Keratinocyte (primary cell): ENCODE measurements at regions not wholly inside any gene's neighbourhood (a gene's known extent, or its start where the extent isn't known, plus 50 kb on each side); places are given as distances from the start of the nearest gene placed in this dataset.

Experiments used
- DNase-seq: peaks from one replicate; pipeline ENCODE4 v3.0.0-alpha.2; 2011; ENCODE audit warnings: low read depth, missing footprints, low spot score
- FAIRE-seq: peaks from 2 replicates; lab custom pipeline; 2011; peaks lifted over from hg19 to GRCh38; lab: Jason Lieb, UNC
- H2AFZ ChIP-seq: 2 replicates; pipeline ENCODE4 v1.6.0; 2012; ENCODE audit warnings: low read length, control low read depth, inconsistent platforms; ENCODE audit not compliant: control insufficient read depth
- H3K27ac ChIP-seq: 2 replicates; pipeline ENCODE4 v1.5.1; 2011; ENCODE audit warnings: low read length; ENCODE audit not compliant: control insufficient read depth, insufficient read depth
- H3K27me3 ChIP-seq: 3 replicates; pipeline ENCODE4 v1.6.0; 2011; ENCODE audit warnings: low read length; ENCODE audit not compliant: control insufficient read depth, insufficient read depth; ENCODE audit errors: extremely low read depth
- H3K36me3 ChIP-seq, 2 experiments: 2 replicates in 1 of 2; 3 replicates in 1 of 2; pipeline ENCODE4 v1.5.1; 2011; ENCODE audit warnings: low read length in 2 of 2, mild to moderate bottlenecking in 1 of 2; ENCODE audit not compliant: control insufficient read depth in 2 of 2, insufficient read depth in 2 of 2; ENCODE audit errors: extremely low read depth in 1 of 2
- H3K4me1 ChIP-seq: 3 replicates; pipeline ENCODE4 v1.5.1; 2011; ENCODE audit warnings: low read length; ENCODE audit not compliant: control insufficient read depth, insufficient read depth; ENCODE audit errors: extremely low read depth
- H3K4me2 ChIP-seq: 3 replicates; pipeline ENCODE4 v1.6.0; 2011; ENCODE audit warnings: low read depth, low read length; ENCODE audit not compliant: control insufficient read depth, insufficient read depth; ENCODE audit errors: extremely low read depth
- H3K4me3 ChIP-seq, 3 experiments: fragments of 200-600 bp in 1 of 3; sonication (generic) in 1 of 3; 2 replicates in 2 of 3; 3 replicates in 1 of 3; pipeline ENCODE4 v1.5.1; 2011 to 2016; ENCODE audit warnings: low read length in 3 of 3, mild to moderate bottlenecking in 3 of 3, control low read depth in 2 of 3, inconsistent platforms in 1 of 3, low read depth in 1 of 3, mixed read lengths in 1 of 3, mixed run types in 1 of 3, moderate library complexity in 1 of 3; ENCODE audit not compliant: control insufficient read depth in 2 of 3, insufficient read depth in 2 of 3; ENCODE audit errors: extremely low read depth in 1 of 3
- H3K79me2 ChIP-seq: 2 replicates; pipeline ENCODE4 v1.6.0; 2012; ENCODE audit warnings: low read length; ENCODE audit not compliant: control insufficient read depth, insufficient read depth
- H3K9ac ChIP-seq: 3 replicates; pipeline ENCODE4 v1.6.0; 2011; ENCODE audit warnings: low read length; ENCODE audit not compliant: control insufficient read depth, insufficient read depth; ENCODE audit errors: extremely low read depth
- H3K9me1 ChIP-seq: 3 replicates; pipeline ENCODE4 v1.6.0; 2011; ENCODE audit warnings: low read length; ENCODE audit not compliant: control insufficient read depth, insufficient read depth; ENCODE audit errors: extremely low read depth
- H3K9me3 ChIP-seq: 2 replicates; pipeline ENCODE4 v1.5.1; 2012; ENCODE audit warnings: low read depth, low read length; ENCODE audit not compliant: control insufficient read depth
- H4K20me1 ChIP-seq: 3 replicates; pipeline ENCODE4 v1.6.0; 2011; ENCODE audit warnings: low read length; ENCODE audit not compliant: control insufficient read depth, insufficient read depth; ENCODE audit errors: extremely low read depth
- CTCF ChIP-seq, 3 experiments: IDR thresholded peaks in 1 of 3; conservative IDR thresholded peaks in 1 of 3; optimal IDR thresholded peaks in 1 of 3; 2 replicates in 2 of 3; 3 replicates in 1 of 3; pipeline versions ENCODE3 to v1.5.1; 2011; ENCODE audit warnings: low read length in 3 of 3, mild to moderate bottlenecking in 3 of 3, moderate library complexity in 2 of 3, control low read depth in 1 of 3, inconsistent platforms in 1 of 3; ENCODE audit not compliant: insufficient read depth in 2 of 3; ENCODE audit errors: extremely low read depth in 1 of 3
- EZH2 ChIP-seq: IDR thresholded peaks from one replicate; pipeline ENCODE4 v1.6.1; 2012; ENCODE audit warnings: inconsistent platforms, mild to moderate bottlenecking, low read length, moderate library complexity
- dilution Hi-C: fragments of 300-500 bp; cut with MboI; formaldehyde crosslinking; loops from one replicate; pipeline ENCODE4 v1.7.0; 2020; ENCODE audit warnings: low sequenced_read_pairs; ENCODE audit not compliant: extremely low pct_ligation_motif_present

DNA sequence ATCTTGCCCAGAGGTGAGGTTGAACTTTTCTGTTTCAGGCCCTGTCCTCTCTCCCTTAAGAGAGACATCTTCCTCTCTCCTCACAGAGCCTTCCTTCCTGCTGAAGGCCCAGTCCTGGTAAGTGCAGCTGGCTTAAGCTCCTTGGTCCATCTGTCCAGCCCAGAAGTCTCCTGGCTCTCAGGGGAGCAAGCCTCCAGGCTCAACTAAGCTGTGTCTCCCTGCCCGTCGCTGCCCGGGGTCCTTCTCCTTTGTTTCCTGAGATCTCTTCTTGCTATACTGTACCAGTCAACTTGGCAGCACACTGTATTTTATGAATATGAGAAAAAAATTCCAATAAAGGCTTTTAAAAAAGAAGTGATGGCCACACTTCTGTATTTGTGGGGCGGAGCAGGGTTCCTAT lies 77.4 kb downstream of the KCNF1 start:
- no peak overlapping the region for H2AFZ ChIP-seq
- no peaks in the 10 kb centered on the region for H3K9me3 ChIP-seq
- H3K4me1 ChIP-seq, result peaks cover 7% of the 10 kb centered on the region
- H4K20me1 ChIP-seq, result no peaks in the 10 kb centered on the region
- no peak overlapping the region for H3K27ac ChIP-seq
- DNase-seq (no peak), FAIRE-seq (no peak)
- no peak overlapping the region for H3K9ac ChIP-seq
- no peak overlapping the region for H3K4me3 ChIP-seq
- TF ChIP-seq EZH2 (no peak), CTCF (optimal IDR thresholded peaks at IDR 0.05 in 1 of 3, IDR thresholded peaks at IDR 0.05 in 1 of 3, conservative IDR thresholded peaks at IDR 0.05 in 1 of 3; ENCODE audit: extremely low read depth in 1 of 3, insufficient read depth in 2 of 3, low read length in 3 of 3) (no peak)
- H3K36me3 ChIP-seq, result no peaks in the 10 kb centered on the region
- no peaks in the 10 kb centered on the region for H3K79me2 ChIP-seq
- H3K27me3 ChIP-seq, result no peaks in the 10 kb centered on the region
- dilution Hi-C loops, result no loop called here
- no peak overlapping the region for H3K4me2 ChIP-seq
- no peaks in the 10 kb centered on the region for H3K9me1 ChIP-seq

DNA sequence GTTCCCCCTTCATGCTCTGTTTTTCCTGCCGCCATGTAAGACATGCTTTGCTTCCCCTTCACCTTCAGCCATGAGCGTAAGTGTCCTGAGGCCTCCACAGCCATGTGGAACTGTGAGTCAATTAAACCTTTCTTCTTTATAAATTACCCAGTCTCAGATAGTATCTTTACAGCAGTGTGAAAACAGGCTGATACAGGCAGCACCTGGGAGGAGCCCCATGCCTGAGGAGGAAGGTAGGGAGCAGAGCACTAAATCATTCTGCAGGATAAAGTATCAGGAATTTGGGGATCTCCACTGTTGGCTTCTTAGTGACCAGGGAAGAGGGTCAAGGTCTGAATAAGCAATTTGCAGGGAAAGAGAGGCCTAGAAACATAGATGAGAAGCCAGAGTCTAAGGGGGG lies 78.0 kb downstream of the KCNF1 start:
- Histone ChIP-seq H2AFZ (no peak overlapping the region), H4K20me1 (no peaks in the 10 kb centered on the region), H3K27ac (no peak overlapping the region), H3K4me1 (peaks cover 7% of the 10 kb centered on the region), H3K4me2 (no peak overlapping the region), H3K4me3 (no peak overlapping the region), H3K9me3 (no peaks in the 10 kb centered on the region), H3K27me3 (no peaks in the 10 kb centered on the region), H3K36me3 (no peaks in the 10 kb centered on the region), H3K79me2 (no peaks in the 10 kb centered on the region), H3K9ac (no peak overlapping the region), H3K9me1 (no peaks in the 10 kb centered on the region)
- no peak for FAIRE-seq
- no peak for DNase-seq
- no peak for TF ChIP-seq EZH2
- no peak for TF ChIP-seq CTCF (optimal IDR thresholded peaks at IDR 0.05 in 1 of 3, IDR thresholded peaks at IDR 0.05 in 1 of 3, conservative IDR thresholded peaks at IDR 0.05 in 1 of 3; ENCODE audit: extremely low read depth in 1 of 3, insufficient read depth in 2 of 3, low read length in 3 of 3)
- dilution Hi-C loops, result no loop called here
